ENCODE measurements at regions not wholly inside any gene's neighbourhood (a gene's known extent, or its start where the extent isn't known, plus 50 kb on each side); places are given as distances from the start of the nearest gene placed in this dataset.

GRCh38 chr3:192064959-192065358 lies 604.0 kb downstream of the PYDC2 start:
- no peak for TF ChIP-seq CTCF (IDR thresholded peaks at IDR 0.05)
- no peak for TF ChIP-seq POLR2A (IDR thresholded peaks at IDR 0.05)

All from lower leg skin (tissue), 3 donors.